Thoracic aorta (tissue), 2 donors: ENCODE measurements at regions not wholly inside any gene's neighbourhood (a gene's known extent, or its start where the extent isn't known, plus 50 kb on each side); places are given as distances from the start of the nearest gene placed in this dataset.

ENCODE experiments used
- ATAC-seq: fragments of 150-250 bp; one replicate; pipeline ENCODE4 v1.8.0; 2017; ENCODE audit warnings: low read depth; ENCODE audit not compliant: insufficient number of reproducible peaks, low FRiP score
- DNase-seq: peaks from one replicate; pipeline ENCODE4 v3.0.0-alpha.2; 2020; ENCODE audit warnings: low spot score
- H3K27ac ChIP-seq, 2 donors: fragments of 200-600 bp; sonication (generic); 1 replicate in 1 of 2; 2 replicates in 1 of 2; pipeline ENCODE4 v1.5.1; 2016; ENCODE audit warnings: mild to moderate bottlenecking in 2 of 2, moderate library complexity in 2 of 2
- H3K27me3 ChIP-seq: fragments of 200-600 bp; sonication (generic); replicated peaks from 2 replicates; pipeline ENCODE4 v1.6.0; 2016; ENCODE audit warnings: mild to moderate bottlenecking; ENCODE audit not compliant: insufficient read depth
- H3K36me3 ChIP-seq: fragments of 200-600 bp; sonication (generic); one replicate; pipeline ENCODE4 v1.5.1; 2016
- H3K4me1 ChIP-seq, 2 donors: fragments of 200-600 bp; sonication (generic); 1 replicate in 1 of 2; 2 replicates in 1 of 2; pipeline versions ENCODE4 v1.5.1 to v1.6.0; 2016; ENCODE audit warnings: low read depth in 2 of 2, mild to moderate bottlenecking in 1 of 2; ENCODE audit not compliant: control insufficient read depth in 1 of 2
- H3K4me3 ChIP-seq: fragments of 200-600 bp; sonication (generic); 2 replicates; pipeline ENCODE4 v1.5.1; 2016; ENCODE audit warnings: mild to moderate bottlenecking
- H3K9me3 ChIP-seq: fragments of 200-600 bp; sonication (generic); 2 replicates; pipeline ENCODE4 v1.5.1; 2016
- CTCF ChIP-seq: fragments of 200-600 bp; sonication (generic); IDR thresholded peaks from one replicate; pipeline ENCODE4 v1.5.1; 2019; ENCODE audit warnings: antibody characterized with exemption

DNA sequence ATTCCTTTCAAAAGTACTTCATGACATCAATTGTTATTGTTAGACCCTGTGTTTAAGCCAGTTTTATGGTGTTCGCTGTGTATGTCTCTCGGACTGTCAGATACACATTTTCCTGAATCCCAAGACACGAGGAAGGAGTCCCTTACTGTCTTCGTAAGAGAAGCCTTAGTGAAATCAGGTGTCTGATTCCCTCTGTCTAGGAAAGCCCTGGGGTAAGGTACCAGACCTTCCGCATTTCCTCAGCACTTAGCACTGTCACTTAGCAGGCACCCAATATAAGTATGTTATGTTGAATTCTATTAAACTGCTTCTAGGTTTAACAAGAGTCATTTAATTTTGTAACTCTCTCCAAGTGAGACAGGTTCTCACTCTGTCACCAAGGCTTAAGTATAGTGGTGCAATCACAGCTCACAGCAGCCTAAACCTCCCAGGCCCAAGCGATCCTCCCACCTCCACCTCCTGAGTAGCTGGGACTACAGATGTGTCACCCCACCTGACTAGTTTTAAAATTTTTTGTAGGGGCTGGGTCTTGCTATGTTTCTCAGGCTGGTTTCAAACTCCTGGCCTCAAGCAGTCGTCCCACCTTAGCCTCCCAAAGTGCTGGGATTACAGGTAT, 111.0 kb downstream of the BBS10 start:
- DNase-seq: no peak
- no peaks in the 10 kb centered on the region for H3K27me3 ChIP-seq
- no peaks in the 10 kb centered on the region for H3K4me1 ChIP-seq
- TF ChIP-seq CTCF: no peak
- no peak for ATAC-seq
- H3K36me3 ChIP-seq: no peaks in the 10 kb centered on the region
- H3K9me3 ChIP-seq: no peaks in the 10 kb centered on the region
- H3K4me3 ChIP-seq: no peak overlapping the region
- no peak overlapping the region for H3K27ac ChIP-seq

DNA sequence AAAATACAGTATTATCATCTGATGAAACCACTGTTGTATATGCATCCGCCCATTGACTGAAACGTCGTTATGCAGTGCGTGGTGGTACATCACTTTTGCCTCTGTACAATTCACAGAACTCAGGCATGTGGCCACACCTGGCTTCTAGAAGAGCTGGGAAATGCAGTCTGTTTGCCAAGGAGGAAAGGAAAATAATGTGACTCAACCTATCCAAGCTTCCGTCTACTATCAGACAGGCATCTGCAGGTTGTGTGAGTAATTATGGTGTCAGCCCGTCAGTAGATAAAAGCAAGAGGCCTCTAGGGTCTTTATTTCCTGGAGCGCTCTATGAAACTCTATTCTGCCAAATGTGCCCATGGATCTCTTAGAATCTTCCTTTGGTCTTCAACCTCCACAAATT, 111.6 kb downstream of the BBS10 start:
- H3K9me3 ChIP-seq: no peaks in the 10 kb centered on the region
- ATAC-seq (no peak), DNase-seq (no peak)
- no peaks in the 10 kb centered on the region for H3K4me1 ChIP-seq
- no peak for TF ChIP-seq CTCF
- H3K36me3 ChIP-seq: no peaks in the 10 kb centered on the region
- no peak overlapping the region for H3K27ac ChIP-seq
- H3K4me3 ChIP-seq: no peak overlapping the region
- H3K27me3 ChIP-seq: no peaks in the 10 kb centered on the region

DNA sequence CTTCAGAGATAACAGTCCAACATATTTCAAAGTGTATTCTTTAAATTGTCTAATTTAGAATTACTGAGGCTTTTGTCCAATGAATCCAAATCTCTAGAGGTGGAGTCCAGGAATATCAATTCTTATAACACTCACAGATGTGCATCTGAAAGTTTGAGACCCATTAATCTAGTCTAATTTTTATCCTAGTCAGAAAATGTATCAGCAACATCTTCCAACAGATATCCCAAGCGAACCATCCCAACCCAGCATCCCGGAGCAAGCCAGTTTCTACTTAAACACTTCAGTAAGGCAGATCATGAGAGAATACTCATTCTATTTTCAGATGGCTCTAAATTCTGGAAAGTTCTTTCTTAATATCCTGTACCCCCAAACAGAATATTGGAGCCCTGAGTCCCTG, 113.5 kb downstream of the BBS10 start:
- TF ChIP-seq CTCF: no peak
- H3K36me3 ChIP-seq: no peaks in the 10 kb centered on the region
- H3K9me3 ChIP-seq: no peaks in the 10 kb centered on the region
- ATAC-seq: no peak
- DNase-seq: no peak
- no peak overlapping the region for H3K27ac ChIP-seq
- H3K4me1 ChIP-seq: no peaks in the 10 kb centered on the region
- H3K27me3 ChIP-seq: no peaks in the 10 kb centered on the region
- no peak overlapping the region for H3K4me3 ChIP-seq

- H3K4me1 ChIP-seq: no peaks in the 10 kb centered on the region
Measured at GRCh38 chr12:76232013-76232412, 116.2 kb downstream of the BBS10 start.

GRCh38 chr12:76226956-76227355, 121.3 kb downstream of the BBS10 start:
- ATAC-seq: no peak
- H3K27ac ChIP-seq: no peak overlapping the region

More at GRCh38 chr12:76232013-76232412, 116.2 kb downstream of the BBS10 start:
- no peaks in the 10 kb centered on the region for H3K9me3 ChIP-seq
- ATAC-seq: no peak
- H3K36me3 ChIP-seq: no peaks in the 10 kb centered on the region
- no peak overlapping the region for H3K4me3 ChIP-seq
- H3K27ac ChIP-seq: no peak overlapping the region
- no peak for DNase-seq
- no peak for TF ChIP-seq CTCF
- no peaks in the 10 kb centered on the region for H3K27me3 ChIP-seq

More at GRCh38 chr12:76226956-76227355, 121.3 kb downstream of the BBS10 start:
- no peak overlapping the region for H3K4me3 ChIP-seq
- TF ChIP-seq CTCF: no peak
- H3K36me3 ChIP-seq: no peaks in the 10 kb centered on the region
- no peaks in the 10 kb centered on the region for H3K9me3 ChIP-seq
- DNase-seq: no peak
- no peaks in the 10 kb centered on the region for H3K4me1 ChIP-seq
- no peaks in the 10 kb centered on the region for H3K27me3 ChIP-seq
